HCT116 (cell line): ENCODE measurements at regions not wholly inside any gene's neighbourhood (a gene's known extent, or its start where the extent isn't known, plus 50 kb on each side); places are given as distances from the start of the nearest gene placed in this dataset.

ENCODE experiments used
- CEBPB ChIP-seq: IDR thresholded peaks from 2 replicates; pipeline ENCODE4 v1.6.1; 2012; ENCODE audit warnings: low read depth
- EZH2 ChIP-seq: fragments of 200-600 bp; sonication (generic); IDR thresholded peaks from 2 replicates; pipeline ENCODE4 v1.6.1; 2017; ENCODE audit warnings: antibody characterized with exemption, mixed run types
- JUND ChIP-seq: IDR thresholded peaks from 2 replicates; pipeline ENCODE4 v1.6.1; 2012
- POLR2A ChIP-seq: IDR thresholded peaks from 2 replicates; pipeline ENCODE4 v1.7.0; 2011; ENCODE audit warnings: borderline replicate concordance; ENCODE audit not compliant: insufficient read depth, insufficient read length; ENCODE audit errors: extremely low read depth
- POLR2AphosphoS5 ChIP-seq: IDR thresholded peaks from 2 replicates; pipeline ENCODE4 v1.6.1; 2011; ENCODE audit warnings: mild to moderate bottlenecking, low read depth, low read length, moderate library complexity
- TCF7L2 ChIP-seq: IDR thresholded peaks from 2 replicates; pipeline ENCODE4 v1.7.0; 2011; ENCODE audit warnings: borderline replicate concordance, inconsistent platforms; ENCODE audit not compliant: insufficient read depth, insufficient read length; ENCODE audit errors: extremely low read depth
- ZNF274 ChIP-seq: fragments of 200-500 bp; sonication (Bioruptor generic); IDR thresholded peaks from 2 replicates; pipeline ENCODE4 v1.6.1; 2014; ENCODE audit warnings: mild to moderate bottlenecking, low read depth, low read length, inconsistent platforms
- TF ChIP-seq, protein P1 (sequence below), 3 experiments: fragments of 200-600 bp in 1 of 3; sonication (generic) in 1 of 3; IDR thresholded peaks in 2 of 3; conservative IDR thresholded peaks in 1 of 3; 2 replicates each; pipeline ENCODE4 v1.5.1; 2012 to 2017; ENCODE audit warnings: low read depth in 2 of 3, low read length in 2 of 3, antibody characterized with exemption in 1 of 3, borderline replicate concordance in 1 of 3, control low read depth in 1 of 3, mild to moderate bottlenecking in 1 of 3, mixed read lengths in 1 of 3, mixed run types in 1 of 3, moderate library complexity in 1 of 3; ENCODE audit not compliant: insufficient read depth in 1 of 3
- TF ChIP-seq, protein P2 (sequence below): IDR thresholded peaks from 2 replicates; pipeline ENCODE4 v1.6.1; 2012; ENCODE audit warnings: low read depth

DNA sequence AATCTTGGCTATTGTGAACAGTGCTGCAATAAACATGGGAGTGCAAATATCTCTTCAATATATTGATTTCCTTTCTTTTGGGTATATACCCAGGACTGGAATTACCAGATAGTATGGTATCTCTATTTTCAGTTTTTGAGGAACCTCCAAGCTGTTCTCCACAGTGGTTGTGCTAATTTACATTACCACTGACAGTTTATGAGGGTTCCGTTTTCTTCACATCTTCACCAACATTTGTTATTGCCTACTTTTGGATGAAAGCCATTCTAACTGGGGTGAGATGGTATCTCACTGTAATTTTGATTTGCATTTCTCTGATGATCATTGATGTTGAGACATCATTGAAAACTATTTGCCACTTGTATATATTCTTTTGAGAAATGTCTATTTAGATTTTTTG lies 79.6 kb upstream of the ZNF827 start:
- TF ChIP-seq, protein P1, sequence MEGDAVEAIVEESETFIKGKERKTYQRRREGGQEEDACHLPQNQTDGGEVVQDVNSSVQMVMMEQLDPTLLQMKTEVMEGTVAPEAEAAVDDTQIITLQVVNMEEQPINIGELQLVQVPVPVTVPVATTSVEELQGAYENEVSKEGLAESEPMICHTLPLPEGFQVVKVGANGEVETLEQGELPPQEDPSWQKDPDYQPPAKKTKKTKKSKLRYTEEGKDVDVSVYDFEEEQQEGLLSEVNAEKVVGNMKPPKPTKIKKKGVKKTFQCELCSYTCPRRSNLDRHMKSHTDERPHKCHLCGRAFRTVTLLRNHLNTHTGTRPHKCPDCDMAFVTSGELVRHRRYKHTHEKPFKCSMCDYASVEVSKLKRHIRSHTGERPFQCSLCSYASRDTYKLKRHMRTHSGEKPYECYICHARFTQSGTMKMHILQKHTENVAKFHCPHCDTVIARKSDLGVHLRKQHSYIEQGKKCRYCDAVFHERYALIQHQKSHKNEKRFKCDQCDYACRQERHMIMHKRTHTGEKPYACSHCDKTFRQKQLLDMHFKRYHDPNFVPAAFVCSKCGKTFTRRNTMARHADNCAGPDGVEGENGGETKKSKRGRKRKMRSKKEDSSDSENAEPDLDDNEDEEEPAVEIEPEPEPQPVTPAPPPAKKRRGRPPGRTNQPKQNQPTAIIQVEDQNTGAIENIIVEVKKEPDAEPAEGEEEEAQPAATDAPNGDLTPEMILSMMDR (IDR thresholded peaks at IDR 0.05 in 2 of 3, conservative IDR thresholded peaks at IDR 0.05 in 1 of 3; ENCODE audit: borderline replicate concordance in 1 of 3, insufficient read depth in 1 of 3, low read depth in 2 of 3, low read length in 2 of 3), result no peak
- no peak for TF ChIP-seq JUND
- TF ChIP-seq POLR2AphosphoS5, result no peak
- no peak for TF ChIP-seq POLR2A
- TF ChIP-seq, protein P2, sequence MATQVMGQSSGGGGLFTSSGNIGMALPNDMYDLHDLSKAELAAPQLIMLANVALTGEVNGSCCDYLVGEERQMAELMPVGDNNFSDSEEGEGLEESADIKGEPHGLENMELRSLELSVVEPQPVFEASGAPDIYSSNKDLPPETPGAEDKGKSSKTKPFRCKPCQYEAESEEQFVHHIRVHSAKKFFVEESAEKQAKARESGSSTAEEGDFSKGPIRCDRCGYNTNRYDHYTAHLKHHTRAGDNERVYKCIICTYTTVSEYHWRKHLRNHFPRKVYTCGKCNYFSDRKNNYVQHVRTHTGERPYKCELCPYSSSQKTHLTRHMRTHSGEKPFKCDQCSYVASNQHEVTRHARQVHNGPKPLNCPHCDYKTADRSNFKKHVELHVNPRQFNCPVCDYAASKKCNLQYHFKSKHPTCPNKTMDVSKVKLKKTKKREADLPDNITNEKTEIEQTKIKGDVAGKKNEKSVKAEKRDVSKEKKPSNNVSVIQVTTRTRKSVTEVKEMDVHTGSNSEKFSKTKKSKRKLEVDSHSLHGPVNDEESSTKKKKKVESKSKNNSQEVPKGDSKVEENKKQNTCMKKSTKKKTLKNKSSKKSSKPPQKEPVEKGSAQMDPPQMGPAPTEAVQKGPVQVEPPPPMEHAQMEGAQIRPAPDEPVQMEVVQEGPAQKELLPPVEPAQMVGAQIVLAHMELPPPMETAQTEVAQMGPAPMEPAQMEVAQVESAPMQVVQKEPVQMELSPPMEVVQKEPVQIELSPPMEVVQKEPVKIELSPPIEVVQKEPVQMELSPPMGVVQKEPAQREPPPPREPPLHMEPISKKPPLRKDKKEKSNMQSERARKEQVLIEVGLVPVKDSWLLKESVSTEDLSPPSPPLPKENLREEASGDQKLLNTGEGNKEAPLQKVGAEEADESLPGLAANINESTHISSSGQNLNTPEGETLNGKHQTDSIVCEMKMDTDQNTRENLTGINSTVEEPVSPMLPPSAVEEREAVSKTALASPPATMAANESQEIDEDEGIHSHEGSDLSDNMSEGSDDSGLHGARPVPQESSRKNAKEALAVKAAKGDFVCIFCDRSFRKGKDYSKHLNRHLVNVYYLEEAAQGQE, result no peak
- no peak for TF ChIP-seq EZH2
- TF ChIP-seq ZNF274, result no peak
- no peak for TF ChIP-seq TCF7L2
- TF ChIP-seq CEBPB, result no peak
